IPS-18c (cell line): ENCODE measurements at regions not wholly inside any gene's neighbourhood (a gene's known extent, or its start where the extent isn't known, plus 50 kb on each side); places are given as distances from the start of the nearest gene placed in this dataset.
"Not testable (repeated sequence)": the region's sequence is repeated elsewhere in the genome, so short reads cannot be mapped to it uniquely, and the experiment has no call there.

Experiments used
- H3K4me3 ChIP-seq: 2 replicates; pipeline ENCODE4 v1.7.0; 2013; ENCODE audit warnings: low read depth, mild to moderate bottlenecking, low read length, moderate library complexity; ENCODE audit not compliant: insufficient read depth
- H3K9me3 ChIP-seq: one replicate; pipeline ENCODE4 v1.6.1; 2013; ENCODE audit warnings: mild to moderate bottlenecking, low read length, moderate library complexity; ENCODE audit not compliant: control insufficient read depth, insufficient read depth

- Histone ChIP-seq H3K9me3 (no peaks in the 10 kb centered on the region), H3K4me3 (no peak overlapping the region)
Measured at GRCh38 chr13:54676526-54677113, 1648.0 kb downstream of the OLFM4 start.

GRCh38 chr13:54682184-54682583, 1653.6 kb downstream of the OLFM4 start:
- Histone ChIP-seq H3K9me3 (no peaks in the 10 kb centered on the region), H3K4me3 (no peak overlapping the region)

GRCh38 chr13:54687173-54687572, 1658.6 kb downstream of the OLFM4 start:
- Histone ChIP-seq H3K4me3 (no peak overlapping the region), H3K9me3 (no peaks in the 10 kb centered on the region)

GRCh38 chr13:54699831-54700230, 1671.2 kb downstream of the OLFM4 start:
- Histone ChIP-seq H3K9me3 (peaks cover 4% of the 10 kb centered on the region), H3K4me3 (no peak overlapping the region)

- no peak overlapping the region for H3K4me3 ChIP-seq
- peaks cover 4% of the 10 kb centered on the region for H3K9me3 ChIP-seq
Measured at GRCh38 chr13:54705738-54706137, 1677.1 kb downstream of the OLFM4 start.

- peaks cover 4% of the 10 kb centered on the region for H3K9me3 ChIP-seq
- no peak overlapping the region for H3K4me3 ChIP-seq
Measured at GRCh38 chr13:54706336-54706735, 1677.7 kb downstream of the OLFM4 start.

GRCh38 chr13:54709546-54709945, 1680.9 kb downstream of the OLFM4 start:
- no peaks in the 10 kb centered on the region for H3K9me3 ChIP-seq
- H3K4me3 ChIP-seq, result no peak overlapping the region

- peaks cover 2% of the 10 kb centered on the region for H3K9me3 ChIP-seq
Measured at GRCh38 chr13:54733639-54734038, 1705.0 kb downstream of the OLFM4 start.

GRCh38 chr13:54737211-54737610, 1708.6 kb downstream of the OLFM4 start:
- H3K4me3 ChIP-seq, H3K9me3 ChIP-seq: not testable (repeated sequence)

More at GRCh38 chr13:54733639-54734038, 1705.0 kb downstream of the OLFM4 start:
- no peak overlapping the region for H3K4me3 ChIP-seq

GRCh38 chr13:54742984-54743383, 1714.4 kb downstream of the OLFM4 start:
- Histone ChIP-seq H3K4me3 (no peak overlapping the region), H3K9me3 (no peaks in the 10 kb centered on the region)

GRCh38 chr13:54744747-54745146, 1716.1 kb downstream of the OLFM4 start:
- Histone ChIP-seq H3K9me3 (no peaks in the 10 kb centered on the region), H3K4me3 (no peak overlapping the region)

GRCh38 chr13:54750521-54750920, 1721.9 kb downstream of the OLFM4 start:
- H3K4me3 ChIP-seq, result no peak overlapping the region
- H3K9me3 ChIP-seq, result no peaks in the 10 kb centered on the region

GRCh38 chr13:54758795-54759194, 1730.2 kb downstream of the OLFM4 start:
- no peak overlapping the region for H3K4me3 ChIP-seq
- H3K9me3 ChIP-seq, result no peaks in the 10 kb centered on the region

GRCh38 chr13:54768214-54768613, 1739.6 kb downstream of the OLFM4 start:
- Histone ChIP-seq H3K9me3 (no peaks in the 10 kb centered on the region), H3K4me3 (no peak overlapping the region)

GRCh38 chr13:54775501-54776191, 1747.0 kb downstream of the OLFM4 start:
- Histone ChIP-seq H3K4me3 (no peak overlapping the region), H3K9me3 (peaks cover 2% of the 10 kb centered on the region)

- Histone ChIP-seq H3K9me3 (peaks cover 11% of the 10 kb centered on the region), H3K4me3 (no peak overlapping the region)
Measured at GRCh38 chr13:54787754-54788153, 1759.1 kb downstream of the OLFM4 start.

- no peak overlapping the region for H3K4me3 ChIP-seq
- no peaks in the 10 kb centered on the region for H3K9me3 ChIP-seq
Measured at GRCh38 chr13:54799621-54800226, 1771.1 kb downstream of the OLFM4 start.

GRCh38 chr13:54802226-54802625, 1773.6 kb downstream of the OLFM4 start:
- Histone ChIP-seq H3K9me3 (no peaks in the 10 kb centered on the region), H3K4me3 (no peak overlapping the region)
